ENCODE measurements at regions not wholly inside any gene's neighbourhood (a gene's known extent, or its start where the extent isn't known, plus 50 kb on each side); places are given as distances from the start of the nearest gene placed in this dataset.

GRCh38 chr5:2803751-2804150 lies 52.3 kb upstream of the IRX2 start:
- H3K27me3 ChIP-seq (ENCODE audit: control insufficient read depth, insufficient read depth, low read length): no peaks in the 10 kb centered on the region
- no peak for TF ChIP-seq CTCF (IDR thresholded peaks at IDR 0.05; ENCODE audit: low read depth, low read length)
- DNase-seq (ENCODE audit: low read depth, low spot score): no peak
- POLR2A ChIA-PET: no interaction called here
- H3K27ac ChIP-seq (ENCODE audit: low read depth, low read length): no peak overlapping the region
- H3K4me3 ChIP-seq (ENCODE audit: low read depth, low read length): no peak overlapping the region
- H3K9me3 ChIP-seq (ENCODE audit: control insufficient read depth, insufficient read depth, low read length): peaks cover 34% of the 10 kb centered on the region
- CTCF ChIA-PET: no interaction called here

- no peak for TF ChIP-seq CTCF (IDR thresholded peaks at IDR 0.05; ENCODE audit: low read depth, low read length)
- DNase-seq (ENCODE audit: low read depth, low spot score): no peak
- ChIA-PET CTCF (no interaction called here), POLR2A (no interaction called here)
- H3K9me3 ChIP-seq (ENCODE audit: control insufficient read depth, insufficient read depth, low read length): peaks cover 30% of the 10 kb centered on the region
- H3K27ac ChIP-seq (ENCODE audit: low read depth, low read length): no peak overlapping the region
- no peak overlapping the region for H3K4me3 ChIP-seq (ENCODE audit: low read depth, low read length)
- H3K27me3 ChIP-seq (ENCODE audit: control insufficient read depth, insufficient read depth, low read length): no peaks in the 10 kb centered on the region
Observed at GRCh38 chr5:2802693-2803365, 51.4 kb upstream of the IRX2 start.

GRCh38 chr5:2801577-2802525 lies 50.4 kb upstream of the IRX2 start:
- Histone ChIP-seq H3K27me3 (ENCODE audit: control insufficient read depth, insufficient read depth, low read length) (no peaks in the 10 kb centered on the region), H3K4me3 (ENCODE audit: low read depth, low read length) (no peak overlapping the region), H3K27ac (ENCODE audit: low read depth, low read length) (no peak overlapping the region), H3K9me3 (ENCODE audit: control insufficient read depth, insufficient read depth, low read length) (peaks cover 36% of the 10 kb centered on the region)
- ChIA-PET CTCF (no interaction called here), POLR2A (no interaction called here)
- TF ChIP-seq CTCF (IDR thresholded peaks at IDR 0.05; ENCODE audit: low read depth, low read length): no peak
- no peak for DNase-seq (ENCODE audit: low read depth, low spot score)
